ENCODE measurements at regions not wholly inside any gene's neighbourhood (a gene's known extent, or its start where the extent isn't known, plus 50 kb on each side); places are given as distances from the start of the nearest gene placed in this dataset.

DNA sequence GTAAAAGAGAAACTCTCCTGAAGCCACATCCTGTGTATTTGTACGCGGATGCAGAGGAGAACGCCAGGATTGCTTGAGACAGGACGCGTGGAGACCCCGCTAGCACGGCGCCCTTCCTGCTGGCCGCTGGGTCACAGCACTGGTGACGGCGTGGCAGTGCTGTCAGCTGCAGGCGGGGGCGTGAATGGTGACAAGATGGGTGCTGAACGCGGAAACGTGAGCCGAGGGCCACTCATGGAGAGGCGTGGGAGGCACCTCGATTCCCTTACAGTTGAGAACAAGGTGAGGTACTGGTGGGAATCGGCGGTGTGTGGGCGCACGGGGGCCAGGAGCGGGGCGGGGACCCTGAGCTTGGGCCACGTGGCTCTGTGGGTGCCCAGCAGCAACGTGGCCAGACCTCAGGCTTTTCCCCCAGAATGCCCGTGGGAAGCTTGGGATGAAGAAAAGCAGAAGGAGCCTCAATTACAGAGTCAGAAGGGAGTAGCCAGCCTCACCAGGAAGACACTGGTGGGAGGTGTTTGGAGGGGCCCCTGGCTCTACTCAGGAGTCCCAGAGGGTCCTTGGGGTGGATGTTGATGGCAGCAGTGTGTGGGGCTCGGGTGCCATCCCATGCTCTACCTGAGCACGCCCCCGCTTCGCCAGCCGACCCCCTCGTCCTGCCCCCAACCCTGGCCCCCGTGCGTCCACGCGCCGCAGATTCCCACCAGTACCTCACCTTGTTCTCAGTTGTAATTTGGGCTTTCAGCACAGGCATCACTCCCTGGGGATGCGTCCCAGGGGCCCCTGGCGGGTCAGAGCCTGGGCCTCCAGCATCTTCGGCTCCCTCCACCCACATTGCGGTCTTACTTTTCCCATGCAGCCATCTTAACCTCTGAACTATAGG lies 208.4 kb upstream of the TCERG1L start:
- DNase-seq (no peak), ATAC-seq (ENCODE audit: insufficient read depth, low FRiP score) (no peak)
- TF ChIP-seq, protein P1, sequence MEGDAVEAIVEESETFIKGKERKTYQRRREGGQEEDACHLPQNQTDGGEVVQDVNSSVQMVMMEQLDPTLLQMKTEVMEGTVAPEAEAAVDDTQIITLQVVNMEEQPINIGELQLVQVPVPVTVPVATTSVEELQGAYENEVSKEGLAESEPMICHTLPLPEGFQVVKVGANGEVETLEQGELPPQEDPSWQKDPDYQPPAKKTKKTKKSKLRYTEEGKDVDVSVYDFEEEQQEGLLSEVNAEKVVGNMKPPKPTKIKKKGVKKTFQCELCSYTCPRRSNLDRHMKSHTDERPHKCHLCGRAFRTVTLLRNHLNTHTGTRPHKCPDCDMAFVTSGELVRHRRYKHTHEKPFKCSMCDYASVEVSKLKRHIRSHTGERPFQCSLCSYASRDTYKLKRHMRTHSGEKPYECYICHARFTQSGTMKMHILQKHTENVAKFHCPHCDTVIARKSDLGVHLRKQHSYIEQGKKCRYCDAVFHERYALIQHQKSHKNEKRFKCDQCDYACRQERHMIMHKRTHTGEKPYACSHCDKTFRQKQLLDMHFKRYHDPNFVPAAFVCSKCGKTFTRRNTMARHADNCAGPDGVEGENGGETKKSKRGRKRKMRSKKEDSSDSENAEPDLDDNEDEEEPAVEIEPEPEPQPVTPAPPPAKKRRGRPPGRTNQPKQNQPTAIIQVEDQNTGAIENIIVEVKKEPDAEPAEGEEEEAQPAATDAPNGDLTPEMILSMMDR (IDR thresholded peaks at IDR 0.05; ENCODE audit: control extremely low read depth, extremely low read depth) = no peak
- H3K27me3 ChIP-seq (ENCODE audit: control insufficient read depth in 3 of 3, insufficient read depth in 3 of 3, low read length in 2 of 3) = peaks cover 0 to 8% (median 0%) of the 10 kb centered on the region in 3 donors
- H3K27ac ChIP-seq (ENCODE audit: low read depth in 1 of 2, low read length in 1 of 2) = no peak overlapping the region
- no peak overlapping the region for H3K9ac ChIP-seq (ENCODE audit: insufficient read depth in 1 of 2, low read length in 2 of 2)
- H3K9me3 ChIP-seq (ENCODE audit: control insufficient read depth in 4 of 4, insufficient read depth in 3 of 4, low read length in 3 of 4) = peaks cover 0 to 3% (median under 1%) of the 10 kb centered on the region in 4 donors
- WGBS, 2 donors = 85% methylated on average over 43 of the region's 43 CpGs
- no peaks in the 10 kb centered on the region for H3K36me3 ChIP-seq (ENCODE audit: control insufficient read depth in 4 of 4, insufficient read depth in 4 of 4, low read length in 4 of 4)
- no peak overlapping the region for H3K4me3 ChIP-seq
- H3K4me1 ChIP-seq (ENCODE audit: control insufficient read depth in 5 of 5, insufficient read depth in 5 of 5, low read length in 5 of 5) = no peaks in the 10 kb centered on the region

DNA sequence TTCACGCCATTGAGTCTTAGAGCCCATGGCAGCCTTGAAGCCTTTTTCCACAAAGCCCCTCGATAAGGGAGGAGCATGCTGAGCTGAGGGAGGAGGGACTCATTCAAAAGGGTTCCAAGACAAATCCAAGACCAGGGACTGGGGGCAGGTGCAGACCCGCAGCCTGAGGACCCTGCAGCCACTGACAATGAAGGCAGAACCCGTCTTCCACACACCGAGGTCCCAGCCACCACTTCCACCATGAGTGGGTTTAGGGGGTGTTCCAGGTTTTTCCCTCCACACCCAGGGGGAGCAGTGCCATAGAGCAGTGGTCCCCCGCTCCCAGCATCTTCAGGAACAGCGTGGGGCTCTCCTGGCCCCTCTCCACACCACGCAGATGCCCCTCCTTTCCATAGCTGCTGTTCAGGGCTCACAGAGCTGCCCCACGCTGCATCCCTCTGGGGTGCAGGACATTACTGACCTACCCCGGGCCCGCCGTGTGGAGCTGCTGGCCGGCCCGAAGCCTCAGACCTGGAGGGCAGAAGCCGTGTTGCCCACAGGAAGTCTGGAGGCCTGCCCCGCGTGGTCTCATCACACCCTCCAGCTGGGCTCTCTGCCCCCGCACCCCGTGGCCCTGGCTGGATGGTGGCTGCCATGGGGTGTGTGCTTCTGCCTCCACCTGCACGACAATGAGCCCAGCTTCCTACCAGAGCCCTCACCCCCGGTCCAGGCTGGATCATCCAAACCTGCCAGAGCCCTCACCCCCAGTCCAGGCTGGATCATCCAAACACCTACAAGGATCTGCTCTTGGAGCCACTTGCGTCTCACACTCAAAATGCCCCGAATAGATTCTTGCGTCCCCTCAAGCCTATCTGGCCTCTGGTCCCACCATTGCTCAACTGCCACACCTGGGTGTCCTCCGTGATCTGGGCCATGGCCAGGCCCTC lies 220.0 kb upstream of the TCERG1L start:
- Histone ChIP-seq H3K9me3 (ENCODE audit: control insufficient read depth in 4 of 4, insufficient read depth in 3 of 4, low read length in 3 of 4) (no peaks in the 10 kb centered on the region), H3K4me3 (no peak overlapping the region), H3K36me3 (ENCODE audit: control insufficient read depth in 4 of 4, insufficient read depth in 4 of 4, low read length in 4 of 4) (no peaks in the 10 kb centered on the region), H3K4me1 (ENCODE audit: control insufficient read depth in 5 of 5, insufficient read depth in 5 of 5, low read length in 5 of 5) (no peaks in the 10 kb centered on the region), H3K9ac (ENCODE audit: insufficient read depth in 1 of 2, low read length in 2 of 2) (no peak overlapping the region), H3K27ac (ENCODE audit: low read depth in 1 of 2, low read length in 1 of 2) (no peak overlapping the region), H3K27me3 (ENCODE audit: control insufficient read depth in 3 of 3, insufficient read depth in 3 of 3, low read length in 2 of 3) (peaks cover 0 to 2% (median 0%) of the 10 kb centered on the region in 3 donors)
- DNase-seq = no peak
- 83 to 86% methylated on average over 25 of the region's 25 CpGs for WGBS, 2 donors
- no peak for ATAC-seq (ENCODE audit: insufficient read depth, low FRiP score)
- TF ChIP-seq, protein P1 (IDR thresholded peaks at IDR 0.05; ENCODE audit: control extremely low read depth, extremely low read depth) = no peak

DNA sequence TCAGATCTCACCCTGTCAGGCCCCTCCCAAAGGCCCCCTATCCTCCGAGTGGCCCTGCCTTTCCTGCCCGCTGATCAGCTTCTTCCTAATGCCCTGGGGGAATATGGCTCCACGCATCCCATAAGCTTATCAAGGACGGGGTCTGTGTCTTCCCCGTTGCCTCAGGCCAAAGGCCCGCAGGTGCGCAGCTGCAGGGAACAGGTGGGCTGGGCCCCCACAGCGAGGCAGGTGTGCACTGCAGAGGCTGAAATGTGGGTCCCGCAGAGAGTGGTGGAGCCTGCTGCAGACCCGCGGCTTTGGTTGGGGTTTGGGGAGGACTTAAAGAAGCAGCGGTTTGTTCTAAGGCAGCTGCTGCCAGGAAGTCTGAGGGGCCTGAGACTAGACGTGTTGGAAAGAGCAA lies 220.8 kb upstream of the TCERG1L start:
- H3K27me3 ChIP-seq (ENCODE audit: control insufficient read depth in 3 of 3, insufficient read depth in 3 of 3, low read length in 2 of 3) = peaks cover 0 to 2% (median 0%) of the 10 kb centered on the region in 3 donors
- no peak overlapping the region for H3K4me3 ChIP-seq
- ATAC-seq (ENCODE audit: insufficient read depth, low FRiP score) = no peak
- TF ChIP-seq, protein P1 (IDR thresholded peaks at IDR 0.05; ENCODE audit: control extremely low read depth, extremely low read depth) = no peak
- WGBS, 2 donors = 85 to 89% methylated on average over 13 of the region's 13 CpGs
- H3K4me1 ChIP-seq (ENCODE audit: control insufficient read depth in 5 of 5, insufficient read depth in 5 of 5, low read length in 5 of 5) = no peaks in the 10 kb centered on the region
- no peaks in the 10 kb centered on the region for H3K36me3 ChIP-seq (ENCODE audit: control insufficient read depth in 4 of 4, insufficient read depth in 4 of 4, low read length in 4 of 4)
- no peak for DNase-seq
- H3K27ac ChIP-seq (ENCODE audit: low read depth in 1 of 2, low read length in 1 of 2) = no peak overlapping the region
- no peak overlapping the region for H3K9ac ChIP-seq (ENCODE audit: insufficient read depth in 1 of 2, low read length in 2 of 2)
- H3K9me3 ChIP-seq (ENCODE audit: control insufficient read depth in 4 of 4, insufficient read depth in 3 of 4, low read length in 3 of 4) = no peaks in the 10 kb centered on the region
